H9 (cell line): ENCODE measurements at regions not wholly inside any gene's neighbourhood (a gene's known extent, or its start where the extent isn't known, plus 50 kb on each side); places are given as distances from the start of the nearest gene placed in this dataset.

Experiments
- DNase-seq: peaks from one replicate; pipeline ENCODE4 v3.0.0-alpha.2; 2017
- H2AFZ ChIP-seq: one replicate; pipeline ENCODE4 v1.6.1; 2013; ENCODE audit warnings: mild to moderate bottlenecking, low read length, control low read depth, moderate library complexity
- H2AK5ac ChIP-seq: 2 replicates; pipeline ENCODE4 v1.6.1; 2013; ENCODE audit warnings: low read length, control low read depth, mixed read lengths; ENCODE audit not compliant: insufficient read length
- H2BK120ac ChIP-seq: one replicate; pipeline ENCODE4 v1.6.1; 2013; ENCODE audit warnings: low read depth, mild to moderate bottlenecking, low read length, control low read depth, inconsistent platforms; ENCODE audit not compliant: poor library complexity, severe bottlenecking
- H2BK12ac ChIP-seq: 2 replicates; pipeline ENCODE4 v1.6.1; 2013; ENCODE audit warnings: low read length, control low read depth, mixed read lengths, low read depth; ENCODE audit not compliant: insufficient read length
- H2BK15ac ChIP-seq: 2 replicates; pipeline ENCODE4 v1.6.1; 2013; ENCODE audit warnings: low read depth, low read length, control low read depth
- H2BK20ac ChIP-seq: one replicate; pipeline ENCODE4 v1.6.1; 2013; ENCODE audit warnings: low read depth, mild to moderate bottlenecking, low read length, control low read depth, inconsistent platforms; ENCODE audit not compliant: poor library complexity, severe bottlenecking
- H2BK5ac ChIP-seq: 2 replicates; pipeline ENCODE4 v1.6.1; 2013; ENCODE audit warnings: low read length, control low read depth, mixed read lengths; ENCODE audit not compliant: insufficient read length
- H3K14ac ChIP-seq: 2 replicates; pipeline ENCODE4 v1.6.1; 2013; ENCODE audit warnings: low read length, control low read depth; ENCODE audit not compliant: insufficient read depth
- H3K18ac ChIP-seq: 2 replicates; pipeline ENCODE4 v1.6.1; 2013; ENCODE audit warnings: low read depth, mild to moderate bottlenecking, mixed read lengths, low read length, control low read depth; ENCODE audit not compliant: insufficient read length
- H3K23ac ChIP-seq: 2 replicates; pipeline ENCODE4 v1.6.1; 2013; ENCODE audit warnings: low read length, control low read depth, mixed read lengths, low read depth; ENCODE audit not compliant: insufficient read length
- H3K23me2 ChIP-seq: 2 replicates; pipeline ENCODE4 v1.6.1; 2013; ENCODE audit warnings: low read depth, mild to moderate bottlenecking, mixed read lengths, low read length, control low read depth; ENCODE audit not compliant: insufficient read length, poor library complexity, severe bottlenecking
- H3K27ac ChIP-seq: 2 replicates; pipeline ENCODE4 v1.5.1; 2013; ENCODE audit warnings: low read length, control low read depth, mixed read lengths, low read depth; ENCODE audit not compliant: insufficient read length
- H3K27me3 ChIP-seq: 2 replicates; pipeline ENCODE4 v1.6.1; 2013; ENCODE audit warnings: low read length, control low read depth, inconsistent platforms; ENCODE audit not compliant: insufficient read depth
- H3K4ac ChIP-seq: 2 replicates; pipeline ENCODE4 v1.6.1; 2013; ENCODE audit warnings: low read depth, mild to moderate bottlenecking, control low read depth, inconsistent platforms, low read length, moderate library complexity
- H3K4me1 ChIP-seq: 2 replicates; pipeline ENCODE4 v1.6.1; 2013; ENCODE audit warnings: low read length, control low read depth, inconsistent platforms; ENCODE audit not compliant: insufficient read depth
- H3K4me2 ChIP-seq: 2 replicates; pipeline ENCODE4 v1.6.1; 2013; ENCODE audit warnings: low read length, control low read depth, mixed read lengths; ENCODE audit not compliant: insufficient read length, insufficient read depth
- H3K56ac ChIP-seq: 2 replicates; pipeline ENCODE4 v1.6.1; 2013; ENCODE audit warnings: low read depth, mild to moderate bottlenecking, mixed read lengths, low read length, control low read depth; ENCODE audit not compliant: insufficient read length
- H3K79me1 ChIP-seq: 2 replicates; pipeline ENCODE4 v1.6.1; 2013; ENCODE audit warnings: low read depth, mild to moderate bottlenecking, moderate library complexity, low read length, control low read depth, inconsistent platforms; ENCODE audit not compliant: insufficient read depth, poor library complexity, severe bottlenecking
- H3K79me2 ChIP-seq: 2 replicates; pipeline ENCODE4 v1.6.1; 2013; ENCODE audit warnings: low read length, control low read depth, inconsistent platforms; ENCODE audit not compliant: insufficient read depth
- H3K9ac ChIP-seq: 2 replicates; pipeline ENCODE4 v1.6.1; 2013; ENCODE audit warnings: low read length, control low read depth, mixed read lengths; ENCODE audit not compliant: insufficient read length; ENCODE audit errors: extremely low read depth
- H3K9me3 ChIP-seq: one replicate; pipeline ENCODE4 v1.6.1; 2013; ENCODE audit warnings: low read depth, low read length, inconsistent platforms; ENCODE audit not compliant: control insufficient read depth
- H3T11ph ChIP-seq: one replicate; pipeline ENCODE4 v1.6.1; 2013; ENCODE audit warnings: mild to moderate bottlenecking, low read length, control low read depth, inconsistent platforms
- H4K20me1 ChIP-seq: one replicate; pipeline ENCODE4 v1.6.1; 2013; ENCODE audit not compliant: control insufficient read depth, insufficient read length, insufficient read depth
- H4K5ac ChIP-seq: 2 replicates; pipeline ENCODE4 v1.6.1; 2013; ENCODE audit warnings: low read depth, mild to moderate bottlenecking, mixed read lengths, low read length, control low read depth; ENCODE audit not compliant: insufficient read length
- H4K8ac ChIP-seq: replicated peaks from 2 replicates; pipeline ENCODE4 v1.6.1; 2013; ENCODE audit warnings: low read length, control low read depth, mixed read lengths, low read depth; ENCODE audit not compliant: insufficient read length
- H4K91ac ChIP-seq: 2 replicates; pipeline ENCODE4 v1.6.1; 2013; ENCODE audit warnings: low read depth, mild to moderate bottlenecking, moderate library complexity, mixed read lengths, low read length, control low read depth; ENCODE audit not compliant: insufficient read length
- H3K27ac Mint-ChIP-seq, 3 experiments: 2 replicates in 2 of 3; 3 replicates in 1 of 3; pipeline ENCODE4 v1.8.0; 2020 to 2021; ENCODE audit warnings: mixed read lengths in 3 of 3, mild to moderate bottlenecking in 1 of 3, moderate library complexity in 1 of 3
- H3K27me3 Mint-ChIP-seq: 2 replicates; pipeline ENCODE4 v1.8.0; 2021; ENCODE audit warnings: low read depth, mild to moderate bottlenecking, moderate library complexity, mixed read lengths
- H3K36me3 Mint-ChIP-seq, 3 experiments: 2 replicates in 2 of 3; 3 replicates in 1 of 3; pipeline ENCODE4 v1.8.0; 2020 to 2021; ENCODE audit warnings: low read depth in 3 of 3, mixed read lengths in 3 of 3; ENCODE audit not compliant: insufficient read depth in 1 of 3
- H3K4me1 Mint-ChIP-seq, 2 experiments: 2 replicates each; pipeline ENCODE4 v1.8.0; 2020; ENCODE audit warnings: mixed read lengths in 2 of 2
- H3K4me3 Mint-ChIP-seq, 2 experiments: 2 replicates in 1 of 2; 3 replicates in 1 of 2; pipeline ENCODE4 v1.8.0; 2020 to 2021; ENCODE audit warnings: mild to moderate bottlenecking in 2 of 2, mixed read lengths in 2 of 2, moderate library complexity in 1 of 2
- H3K9me3 Mint-ChIP-seq, 2 experiments: 2 replicates in 1 of 2; 3 replicates in 1 of 2; pipeline ENCODE4 v1.8.0; 2020; ENCODE audit warnings: mild to moderate bottlenecking in 2 of 2, mixed read lengths in 2 of 2, moderate library complexity in 1 of 2
- WGBS: extraction: QIAGEN DNeasy Blood & Tissue Kit; methylation state at CpG from one replicate; pipeline ENCODE4 v1.1.7; 2013; ENCODE audit warnings: missing lambda C conversion rate, low lambda C conversion rate, mixed read lengths; ENCODE audit not compliant: insufficient read length; ENCODE audit errors: extremely low coverage; 5-methylcytosine and 5-hydroxymethylcytosine counted together
- TF ChIP-seq, protein P1 (sequence below): fragments of 200-600 bp; sonication (generic); conservative IDR thresholded peaks from 3 replicates; pipeline ENCODE4 v1.8.0; 2021; ENCODE audit warnings: antibody characterized with exemption, mild to moderate bottlenecking

GRCh38 chr14:73796893-73797542 is 54.6 kb upstream of the PTGR2 start:
- Histone ChIP-seq H3K23me2 (no peaks in the 10 kb centered on the region), H2AK5ac (no peak overlapping the region), H2BK20ac (no peak overlapping the region), H3K4ac (no peak overlapping the region), H2BK15ac (no peak overlapping the region), H3K27ac (no peak overlapping the region), H3K4me1 (no peaks in the 10 kb centered on the region), H2BK12ac (no peak overlapping the region), H2BK5ac (no peak overlapping the region), H3K79me1 (no peaks in the 10 kb centered on the region), H3K4me2 (no peak overlapping the region), H3T11ph (no peak overlapping the region), H4K20me1 (no peaks in the 10 kb centered on the region), H3K23ac (no peak overlapping the region), H4K8ac (no peak overlapping the region), H3K9ac (no peak overlapping the region), H3K27me3 (0 out of 2 replicates have a peak, but pooled peaks cover 1% of the 10 kb centered on the region), H4K91ac (no peak overlapping the region), H3K14ac (no peak overlapping the region), H3K9me3 (no peaks in the 10 kb centered on the region), H4K5ac (no peak overlapping the region), H3K56ac (no peak overlapping the region), H2AFZ (no peak overlapping the region), H2BK120ac (no peak overlapping the region), H3K18ac (no peak overlapping the region), H3K79me2 (no peaks in the 10 kb centered on the region)
- no CpG with 5 or more reads among the region's 4 CpGs for WGBS
- no peaks in the 10 kb centered on the region for H3K9me3 Mint-ChIP-seq
- DNase-seq, result no peak
- no peaks in the 10 kb centered on the region for H3K36me3 Mint-ChIP-seq
- TF ChIP-seq, protein P1, sequence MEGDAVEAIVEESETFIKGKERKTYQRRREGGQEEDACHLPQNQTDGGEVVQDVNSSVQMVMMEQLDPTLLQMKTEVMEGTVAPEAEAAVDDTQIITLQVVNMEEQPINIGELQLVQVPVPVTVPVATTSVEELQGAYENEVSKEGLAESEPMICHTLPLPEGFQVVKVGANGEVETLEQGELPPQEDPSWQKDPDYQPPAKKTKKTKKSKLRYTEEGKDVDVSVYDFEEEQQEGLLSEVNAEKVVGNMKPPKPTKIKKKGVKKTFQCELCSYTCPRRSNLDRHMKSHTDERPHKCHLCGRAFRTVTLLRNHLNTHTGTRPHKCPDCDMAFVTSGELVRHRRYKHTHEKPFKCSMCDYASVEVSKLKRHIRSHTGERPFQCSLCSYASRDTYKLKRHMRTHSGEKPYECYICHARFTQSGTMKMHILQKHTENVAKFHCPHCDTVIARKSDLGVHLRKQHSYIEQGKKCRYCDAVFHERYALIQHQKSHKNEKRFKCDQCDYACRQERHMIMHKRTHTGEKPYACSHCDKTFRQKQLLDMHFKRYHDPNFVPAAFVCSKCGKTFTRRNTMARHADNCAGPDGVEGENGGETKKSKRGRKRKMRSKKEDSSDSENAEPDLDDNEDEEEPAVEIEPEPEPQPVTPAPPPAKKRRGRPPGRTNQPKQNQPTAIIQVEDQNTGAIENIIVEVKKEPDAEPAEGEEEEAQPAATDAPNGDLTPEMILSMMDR, result no peak
- H3K27me3 Mint-ChIP-seq, result peaks cover 23% of the 10 kb centered on the region
- no peak overlapping the region for H3K27ac Mint-ChIP-seq
- no peak overlapping the region for H3K4me3 Mint-ChIP-seq
- peaks cover 5 to 9% of the 10 kb centered on the region in 2 experiments; a peak in 3 of 4 replicates for H3K4me1 Mint-ChIP-seq
